Stimulated activated CD4-positive, alpha-beta T cell treated with anti-CD3 and anti-CD28 coated beads, Interleukin-1b, Interleukin-23, amount 100 ng/mL, for 48 hours (primary cell): ENCODE measurements at regions not wholly inside any gene's neighbourhood (a gene's known extent, or its start where the extent isn't known, plus 50 kb on each side); places are given as distances from the start of the nearest gene placed in this dataset.
"Not testable (repeated sequence)": the region's sequence is repeated elsewhere in the genome, so short reads cannot be mapped to it uniquely, and the experiment has no call there.

Experiments
- DNase-seq: peaks from one replicate; pipeline ENCODE4 v3.0.0-alpha.2; 2020

DNA sequence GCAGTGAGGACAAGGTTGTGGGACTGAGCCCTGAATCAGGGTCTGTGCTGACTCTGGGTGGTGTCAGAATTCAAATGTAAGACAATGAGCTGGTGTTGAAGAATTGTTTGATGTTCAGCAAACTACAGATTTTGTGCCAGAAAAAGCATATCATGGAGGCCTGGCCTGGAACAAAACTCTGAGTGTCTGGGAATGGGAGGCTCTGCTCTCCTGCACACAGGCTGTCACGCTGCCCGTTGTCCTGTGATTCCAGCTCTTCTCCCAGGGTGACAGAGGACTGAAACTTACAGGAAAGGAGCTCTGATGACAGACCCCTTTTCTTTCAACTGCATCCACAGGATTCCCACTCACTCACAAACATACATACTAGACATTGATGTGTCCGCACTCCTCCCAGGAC lies 120.1 kb downstream of the ZNF486 start:
- DNase-seq = no peak

DNA sequence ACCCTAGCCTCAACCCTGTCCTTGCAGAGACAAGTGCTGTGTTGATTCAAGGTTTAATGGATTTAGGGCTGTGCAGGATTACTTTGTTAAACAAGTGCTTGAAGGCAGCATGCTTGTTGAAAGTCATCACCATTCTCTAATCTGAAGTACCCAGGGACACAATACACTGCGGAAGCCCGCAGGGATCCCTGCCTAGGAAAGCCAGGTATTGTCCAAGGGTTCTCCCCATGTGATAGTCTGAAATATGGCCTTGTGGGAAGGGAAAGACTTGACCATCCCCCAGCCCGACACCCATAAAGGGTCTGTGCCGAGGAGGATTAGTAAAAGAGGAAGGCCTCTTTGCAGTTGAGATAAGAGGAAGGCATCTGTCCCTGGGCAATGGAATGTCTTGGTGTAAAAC lies 118.9 kb downstream of the ZNF486 start:
- DNase-seq = not testable (repeated sequence)

DNA sequence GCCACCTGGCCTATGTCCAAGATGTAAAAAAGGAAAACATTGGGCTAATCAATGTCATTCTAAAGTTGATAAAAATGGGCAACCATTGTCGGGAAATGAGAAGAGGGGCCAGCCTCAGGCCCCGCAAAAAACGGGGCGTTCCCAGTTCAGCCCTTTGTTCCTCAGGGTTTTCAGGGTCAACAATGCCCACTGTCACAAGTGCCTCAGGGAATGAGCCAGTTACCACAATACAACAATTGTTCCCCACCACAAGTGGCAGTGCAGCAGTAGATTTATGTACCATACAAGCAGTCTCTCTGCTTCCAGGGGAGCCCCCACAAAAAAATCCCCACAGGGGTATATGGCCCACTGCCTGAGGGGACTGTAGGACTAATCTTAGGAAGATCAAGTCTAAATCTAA lies 112.5 kb downstream of the ZNF486 start:
- DNase-seq = no peak

DNA sequence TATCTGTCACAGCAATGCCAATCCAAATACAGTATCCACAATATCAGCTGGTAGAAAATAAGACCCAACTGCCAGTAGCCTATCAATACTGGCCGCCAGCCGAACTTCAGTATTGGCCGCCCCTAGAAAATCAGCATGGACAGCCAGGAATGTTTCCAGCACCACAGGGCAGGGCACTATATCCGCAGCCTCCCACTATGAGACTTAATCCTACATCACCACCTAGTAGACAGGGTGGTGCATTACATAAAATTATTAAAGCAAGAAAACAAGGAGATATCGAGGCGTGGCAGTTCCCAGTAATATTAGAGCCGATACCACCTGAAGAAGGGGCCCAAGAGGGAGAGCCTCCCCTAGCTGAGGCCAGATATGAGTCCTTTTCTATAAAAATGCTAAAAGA lies 111.3 kb downstream of the ZNF486 start:
- no peak for DNase-seq

DNA sequence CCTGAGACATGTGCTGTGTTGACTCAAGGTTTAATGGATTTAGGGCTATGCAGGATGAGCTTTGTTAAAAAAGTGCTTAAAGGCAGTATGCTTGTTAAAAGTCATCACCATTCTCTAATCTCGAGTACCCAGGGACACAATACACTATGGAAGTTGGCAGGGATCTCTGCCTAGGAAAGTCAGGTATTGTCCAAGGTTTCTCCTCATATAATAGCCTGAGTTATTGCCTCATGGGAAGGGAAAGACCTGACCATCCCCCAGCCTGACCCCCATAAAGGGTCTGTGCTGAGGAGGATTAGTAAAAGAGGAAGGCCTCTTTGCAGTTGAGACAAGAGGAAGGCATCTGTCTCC lies 109.7 kb downstream of the ZNF486 start:
- DNase-seq = not testable (repeated sequence)

DNA sequence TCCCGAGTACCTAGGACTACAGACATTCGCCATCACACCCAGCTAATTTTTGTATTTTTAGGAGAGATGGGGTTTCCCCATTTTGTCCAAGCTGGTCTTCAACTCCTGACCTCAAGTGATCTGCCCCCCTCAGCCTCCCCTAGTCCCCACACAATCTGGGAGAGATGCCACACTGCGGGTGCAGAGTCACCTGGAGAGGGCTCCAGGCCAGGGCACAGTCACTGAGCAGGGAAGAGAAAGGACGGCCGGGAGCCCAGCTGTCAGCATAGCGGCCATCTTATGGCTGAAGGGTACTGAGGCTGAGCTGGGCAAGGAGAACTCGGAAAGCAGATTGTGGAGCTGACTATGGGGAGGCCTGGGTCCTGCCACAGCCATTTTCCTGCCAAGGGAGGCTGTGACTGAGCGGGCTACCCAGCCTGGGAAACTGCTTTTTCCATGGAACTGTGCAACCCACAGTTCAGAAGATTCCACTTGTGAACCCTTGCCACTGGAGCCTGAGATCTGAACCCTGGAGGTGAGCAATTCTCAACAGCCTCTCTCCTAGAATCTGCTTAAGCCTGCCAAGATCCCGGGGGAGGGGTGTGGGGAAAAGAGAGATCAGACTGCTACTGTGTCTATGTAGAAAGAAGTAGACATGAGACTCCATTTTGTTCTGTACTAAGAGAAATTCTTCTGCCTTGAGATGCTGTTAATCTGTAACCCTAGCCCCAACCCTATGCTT lies 109.2 kb downstream of the ZNF486 start:
- no peak for DNase-seq

DNA sequence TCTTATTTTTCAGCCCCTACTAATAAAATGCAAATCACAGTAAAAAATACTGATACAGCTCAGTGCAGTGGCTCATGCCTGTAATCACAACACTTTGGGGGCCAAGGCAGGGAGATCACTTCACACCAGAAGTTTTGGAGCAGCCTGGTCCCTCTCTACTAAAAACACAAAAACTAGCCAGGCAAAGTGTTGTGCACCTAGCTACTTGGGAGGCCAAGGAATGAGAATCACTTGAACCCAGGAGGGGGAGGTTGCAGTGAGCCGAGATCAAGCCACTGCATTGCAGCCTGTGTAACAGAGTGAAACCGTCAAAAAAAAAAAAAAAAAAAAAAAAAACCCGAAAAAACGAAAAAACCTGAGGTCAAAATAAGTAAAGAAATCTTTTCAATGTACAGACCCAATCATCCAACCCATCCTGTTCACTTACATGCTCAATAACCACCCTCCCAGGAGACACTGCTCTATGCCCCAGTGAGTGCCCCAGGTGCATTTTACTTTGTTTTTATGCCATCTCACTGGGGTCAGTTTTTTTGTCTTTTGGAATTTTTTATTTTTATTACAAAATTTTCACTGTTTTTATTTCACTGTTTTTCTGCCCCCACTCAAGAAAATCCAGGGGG lies 107.0 kb downstream of the ZNF486 start:
- DNase-seq = no peak

DNA sequence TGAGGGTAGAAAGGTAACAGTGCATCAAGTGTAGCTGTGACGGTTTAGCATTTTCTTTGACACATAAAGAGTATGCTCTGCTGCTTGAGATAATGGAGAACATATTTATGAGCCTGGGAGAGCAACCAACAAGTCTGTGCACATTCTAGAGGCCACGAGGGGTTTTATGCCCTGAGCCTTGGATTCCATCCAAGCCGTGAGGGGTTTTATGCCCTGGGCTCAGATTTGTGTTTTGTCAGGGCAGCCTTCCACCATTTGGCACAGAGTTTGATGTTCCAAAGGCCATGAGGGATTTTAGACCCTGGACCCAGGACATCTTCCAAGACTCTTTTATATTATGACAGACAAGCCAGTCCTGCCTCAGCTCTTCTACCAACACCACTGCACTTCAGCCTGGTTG lies 106.4 kb downstream of the ZNF486 start:
- no peak for DNase-seq

DNA sequence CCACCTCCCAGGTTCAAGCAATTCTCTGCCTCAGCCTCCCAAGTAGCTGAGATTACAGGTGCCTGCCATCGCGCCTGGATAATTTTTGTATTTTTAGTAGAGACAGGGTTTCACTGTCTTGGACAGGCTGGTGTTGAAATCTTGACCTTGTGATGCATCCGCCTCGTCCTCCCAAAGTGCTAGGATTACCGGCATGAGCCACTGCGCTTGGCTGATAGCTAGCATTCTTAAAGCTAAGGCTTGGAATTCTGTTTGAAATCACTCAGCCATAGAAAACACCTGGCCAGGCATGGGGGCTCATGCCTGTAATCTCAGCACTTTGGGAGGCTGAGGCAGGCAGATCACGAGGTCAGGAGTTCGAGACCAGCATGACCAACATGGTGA lies 105.6 kb downstream of the ZNF486 start:
- not testable (repeated sequence) for DNase-seq

DNA sequence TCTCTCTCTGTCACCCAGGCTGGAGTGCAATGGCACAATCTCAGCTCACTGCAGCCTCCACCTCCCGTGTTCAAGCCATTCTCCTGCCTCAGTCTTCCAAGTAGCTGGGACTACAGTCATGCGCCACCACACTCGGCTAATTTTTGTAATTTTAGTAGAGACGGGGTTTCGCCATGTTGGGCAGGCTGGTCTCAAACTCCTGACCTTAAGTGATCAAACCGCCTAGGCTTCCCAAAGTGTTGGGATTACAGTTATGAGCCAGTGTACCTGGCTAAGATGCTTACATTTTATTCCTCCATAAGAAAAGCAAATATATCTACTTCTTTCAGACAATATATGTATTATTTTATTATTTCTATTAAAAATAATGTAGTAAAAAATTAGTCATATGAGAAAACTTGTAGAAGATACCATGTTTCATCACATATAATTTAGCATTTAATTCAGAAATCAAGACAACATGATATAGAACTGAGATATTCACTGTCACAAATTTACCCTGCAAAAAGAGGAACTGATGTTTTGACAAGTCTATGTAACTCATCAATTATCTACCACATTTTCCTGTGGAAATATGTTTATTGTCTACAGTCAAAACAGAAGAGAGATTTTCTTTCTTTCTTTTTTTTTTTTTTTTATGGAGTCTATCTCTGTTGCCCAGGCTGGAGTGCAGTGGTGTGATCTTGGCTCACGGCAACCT lies 105.1 kb downstream of the ZNF486 start:
- DNase-seq = not testable (repeated sequence)

DNA sequence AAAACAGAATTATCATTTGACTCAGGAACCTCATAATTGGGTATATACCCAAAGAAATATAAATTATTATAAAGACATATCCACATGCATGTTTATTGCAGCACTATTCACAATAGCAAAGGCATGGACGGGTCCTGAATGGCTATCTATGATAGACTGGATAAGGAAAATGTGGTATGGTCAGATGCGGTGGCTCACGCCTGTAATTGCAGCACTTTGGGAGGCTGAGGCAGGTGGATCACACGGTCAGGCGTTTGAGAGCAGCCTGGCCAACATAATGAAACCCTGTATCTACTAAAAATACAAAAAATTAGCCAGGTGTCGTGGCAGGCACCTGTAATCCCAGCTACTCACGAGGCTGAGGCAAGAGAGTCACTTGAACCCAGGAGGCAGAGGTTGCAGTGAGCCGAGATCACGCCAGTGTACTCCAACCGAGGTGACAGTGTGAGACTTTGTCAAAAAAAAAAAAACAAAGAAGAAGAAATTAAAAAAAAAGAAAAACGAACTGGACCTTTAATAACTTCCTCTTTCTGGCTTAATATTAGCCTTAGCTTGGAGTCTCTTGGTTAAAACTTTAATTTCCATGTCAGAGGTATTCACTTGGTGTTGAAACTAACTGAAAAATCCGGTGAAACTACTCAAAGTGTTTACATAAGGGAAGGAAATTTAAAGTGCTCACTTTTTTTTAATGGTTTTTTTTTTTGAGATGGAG lies 104.4 kb downstream of the ZNF486 start:
- no peak for DNase-seq

DNA sequence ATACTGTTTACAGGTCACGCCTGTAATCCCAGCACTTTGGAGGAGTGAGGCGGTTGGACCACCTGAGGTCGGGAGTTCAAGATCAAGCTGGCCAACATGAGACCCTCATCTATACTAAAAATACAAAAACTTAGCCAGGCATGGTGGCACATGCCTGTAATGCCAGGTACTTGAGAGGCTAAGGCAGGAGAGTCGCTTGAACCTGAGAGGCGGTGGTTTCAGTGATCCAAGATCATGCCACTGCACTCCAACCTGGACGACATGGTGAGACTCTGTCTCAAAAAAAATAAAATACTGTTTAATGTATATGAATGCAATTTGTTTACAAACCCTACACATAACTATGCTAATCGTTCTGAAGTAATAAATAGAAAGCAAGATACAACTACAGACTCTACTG lies 102.4 kb downstream of the ZNF486 start:
- no peak for DNase-seq

DNA sequence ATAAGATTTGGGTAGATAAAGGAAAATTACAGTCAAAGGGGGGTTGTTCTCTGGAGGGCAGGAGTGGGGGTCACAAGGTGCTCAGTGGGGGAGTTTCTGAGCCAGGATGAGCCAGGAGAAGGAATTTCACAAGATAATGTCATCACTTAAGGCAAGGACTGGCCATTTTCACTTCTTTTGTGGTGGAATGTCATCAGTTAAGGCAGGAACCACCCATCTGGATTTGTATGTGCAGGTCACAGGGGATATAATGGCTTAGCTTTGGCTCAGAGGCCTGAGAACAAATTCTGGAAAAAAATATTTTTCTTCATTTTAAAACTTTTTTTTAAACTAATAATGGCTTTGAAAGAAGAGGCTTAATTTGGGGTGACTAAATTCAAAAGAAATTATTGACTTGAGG lies 94.5 kb downstream of the ZNF486 start:
- DNase-seq = not testable (repeated sequence)

DNA sequence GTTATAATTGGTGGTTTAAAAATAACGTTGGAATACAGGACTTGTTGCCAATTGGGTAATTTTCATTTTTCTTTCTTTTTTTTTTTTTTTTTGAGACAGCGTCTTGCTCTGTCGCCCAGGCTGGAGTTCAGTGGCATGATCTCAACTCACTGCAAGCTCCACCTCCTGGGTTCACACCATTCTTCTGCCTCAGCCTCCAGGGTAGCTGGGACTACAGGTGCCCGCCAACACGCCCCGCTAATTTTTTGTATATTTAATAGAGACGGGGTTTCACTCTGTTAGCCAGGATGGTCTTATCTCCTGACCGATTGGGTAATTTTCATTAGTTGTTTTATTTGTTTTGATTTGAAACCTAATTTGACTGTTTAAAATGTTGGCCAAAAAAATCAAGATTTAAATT lies 93.7 kb downstream of the ZNF486 start:
- DNase-seq = not testable (repeated sequence)

DNA sequence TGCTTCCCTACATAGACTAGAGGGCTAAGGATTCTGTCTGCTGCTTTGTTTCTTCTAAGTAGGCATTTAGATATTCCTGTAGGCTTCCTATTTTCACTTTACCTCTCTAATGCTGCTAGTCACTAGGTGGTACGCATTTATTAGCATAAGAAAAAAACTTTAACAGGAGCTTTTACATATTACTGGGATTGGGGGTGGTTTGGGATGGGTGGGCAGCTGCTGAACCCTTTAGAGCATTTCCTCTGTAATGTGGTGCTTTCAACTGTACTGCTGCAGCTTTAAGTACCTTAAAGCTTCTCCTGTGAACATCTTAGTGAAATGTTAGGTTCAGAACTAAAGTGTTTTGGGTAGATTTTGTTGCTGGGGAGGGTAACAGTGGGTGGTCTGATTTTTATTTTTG lies 92.6 kb downstream of the ZNF486 start:
- DNase-seq = no peak

DNA sequence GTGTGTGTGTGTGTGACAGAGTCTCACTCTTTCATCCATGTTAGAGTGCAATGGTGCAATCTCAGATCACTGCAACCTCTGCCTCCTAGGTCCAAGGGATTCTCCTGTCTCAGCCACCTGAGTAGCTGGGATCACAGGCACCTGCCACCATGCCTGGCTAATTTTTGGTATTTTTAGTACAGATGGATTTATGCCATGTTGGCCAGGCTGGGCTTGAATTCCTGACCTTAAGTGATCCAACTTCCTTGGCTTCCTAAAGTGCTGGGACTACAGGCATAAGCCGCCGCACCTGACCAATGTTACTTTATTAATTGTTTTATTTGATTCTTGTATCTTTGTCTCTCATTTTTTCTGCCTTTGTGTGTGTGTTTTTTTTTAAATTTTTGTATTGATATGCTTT lies 89.6 kb downstream of the ZNF486 start:
- no peak for DNase-seq

DNA sequence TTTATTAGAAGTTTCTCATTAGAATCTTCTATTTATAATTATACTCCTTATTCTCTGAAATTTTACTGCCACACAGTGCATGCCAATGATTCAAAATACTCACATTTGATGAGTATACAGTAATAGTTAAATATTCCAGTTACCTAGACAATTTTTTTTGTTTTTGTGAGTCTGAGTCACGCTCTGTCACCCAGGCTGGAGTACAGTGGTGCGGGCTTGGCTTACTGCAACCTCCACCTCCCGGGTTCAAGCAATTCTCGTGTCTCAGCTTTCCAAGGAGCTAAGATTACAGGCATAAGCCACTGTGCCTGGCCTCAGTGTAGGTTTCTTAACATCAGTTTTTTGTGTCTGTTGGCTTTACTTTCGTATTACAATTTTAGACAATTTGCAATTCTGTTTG lies 87.1 kb downstream of the ZNF486 start:
- no peak for DNase-seq

DNA sequence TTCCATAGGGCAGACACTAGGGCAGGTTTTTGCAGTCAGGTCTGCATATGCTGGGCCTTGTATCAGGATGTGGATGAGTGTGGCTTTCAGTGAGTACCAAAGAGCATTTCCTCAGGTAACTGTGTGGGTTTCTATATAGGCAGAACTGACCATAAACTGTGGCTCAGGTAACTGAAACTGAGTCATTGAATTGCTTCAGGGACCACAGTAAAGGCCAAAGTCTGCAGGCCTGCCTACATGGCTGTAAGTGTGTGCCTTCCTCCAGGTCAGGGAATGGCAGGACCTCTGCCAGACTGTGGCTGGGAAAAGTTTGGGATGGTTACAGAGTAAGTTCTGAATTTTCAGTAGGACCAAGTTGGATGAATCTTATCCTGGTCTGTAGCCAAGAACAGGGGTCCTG lies 85.6 kb downstream of the ZNF486 start:
- no peak for DNase-seq

DNA sequence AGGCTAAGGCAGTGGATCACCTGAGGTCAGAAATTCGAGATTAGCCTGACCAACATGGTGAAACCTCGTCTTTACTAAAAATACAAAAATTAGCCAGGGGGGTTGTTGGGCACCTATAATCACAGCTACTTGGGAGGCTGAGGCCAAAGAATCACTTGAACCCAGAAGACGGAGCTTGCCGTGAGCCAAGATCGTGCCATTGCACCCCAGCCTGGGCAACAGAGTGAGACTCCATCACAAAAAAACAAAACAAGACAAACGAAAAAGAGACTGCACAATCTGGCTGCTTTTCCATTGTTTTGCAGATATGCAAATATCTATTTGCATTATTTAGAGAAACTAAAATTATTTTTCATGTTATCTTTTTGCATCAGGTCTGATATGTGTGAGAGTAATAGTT lies 83.6 kb downstream of the ZNF486 start:
- no peak for DNase-seq

DNA sequence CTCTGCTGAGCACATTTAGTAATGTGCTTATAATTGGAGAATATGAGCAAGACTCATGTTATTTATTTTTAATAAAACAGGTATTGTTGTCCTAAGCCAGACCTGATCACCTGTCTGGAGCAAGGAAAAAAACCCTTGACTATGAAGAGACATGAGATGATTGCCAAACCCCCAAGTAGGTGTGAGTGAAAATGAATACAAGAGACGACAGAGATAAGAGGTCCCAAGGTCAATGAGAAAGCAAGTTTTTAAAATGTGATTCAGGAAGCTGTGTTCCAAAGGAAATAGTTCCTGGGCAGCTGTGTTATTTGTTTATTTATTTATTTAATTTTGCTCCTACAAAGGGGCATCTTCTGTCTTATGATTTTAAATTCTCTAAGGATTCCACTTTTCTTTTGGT lies 83.1 kb downstream of the ZNF486 start:
- DNase-seq = no peak
